Calu3 (cell line): ENCODE measurements at regions not wholly inside any gene's neighbourhood (a gene's known extent, or its start where the extent isn't known, plus 50 kb on each side); places are given as distances from the start of the nearest gene placed in this dataset.
"Not testable (repeated sequence)": the region's sequence is repeated elsewhere in the genome, so short reads cannot be mapped to it uniquely, and the experiment has no call there.

Experiments
- BruUV-seq: library from RNA; stranded (reverse); fragments of 400-500 nt; replicated peaks from 2 replicates; lab custom pipeline; 2021; lab: Mats Ljungman, UMichigan
- CTCF ChIA-PET: fragments of 300-600 bp; sonication (Branson Sonifier 250); formaldehyde crosslinking; loops from one replicate; lab custom pipeline; 2022; ENCODE audit warnings: antibody characterized with exemption; lab: Charles Lee
- DNase-seq: peaks from one replicate; pipeline ENCODE4 v3.0.0; 2022
- H3K27ac Mint-ChIP-seq: one replicate; pipeline ENCODE4 v1.8.0; 2022; ENCODE audit warnings: mixed read lengths; ENCODE audit not compliant: unreplicated experiment
- H3K27me3 Mint-ChIP-seq: one replicate; pipeline ENCODE4 v1.8.0; 2022; ENCODE audit warnings: mixed read lengths; ENCODE audit not compliant: unreplicated experiment
- H3K36me3 Mint-ChIP-seq: one replicate; pipeline ENCODE4 v1.8.0; 2022; ENCODE audit warnings: mild to moderate bottlenecking, moderate library complexity, mixed read lengths; ENCODE audit not compliant: insufficient read depth, unreplicated experiment
- H3K4me1 Mint-ChIP-seq: one replicate; pipeline ENCODE4 v1.8.0; 2022; ENCODE audit warnings: mild to moderate bottlenecking, low read depth, mixed read lengths; ENCODE audit not compliant: unreplicated experiment
- H3K4me3 Mint-ChIP-seq: one replicate; pipeline ENCODE4 v1.8.0; 2022; ENCODE audit warnings: mild to moderate bottlenecking, low read depth, moderate library complexity, mixed read lengths; ENCODE audit not compliant: unreplicated experiment
- H3K9me3 Mint-ChIP-seq: one replicate; pipeline ENCODE4 v1.8.0; 2022; ENCODE audit warnings: low read depth, mixed read lengths; ENCODE audit not compliant: unreplicated experiment
- CTCF ChIP-seq: fragments of 200-600 bp; IDR thresholded peaks from one replicate; pipeline ENCODE4 v1.8.0; 2022; ENCODE audit warnings: antibody characterized with exemption; ENCODE audit not compliant: unreplicated experiment
- intact Hi-C: fragments of 100-400 bp; cut with micrococcal nuclease; formaldehyde crosslinking; loops from one replicate; pipeline ENCODE4 v1.10.0; 2022; ENCODE audit not compliant: unreplicated experiment

- Mint-ChIP-seq H3K4me3 (no peak overlapping the region), H3K27ac (no peak overlapping the region), H3K27me3 (no peaks in the 10 kb centered on the region), H3K36me3 (no peaks in the 10 kb centered on the region), H3K9me3 (no peaks in the 10 kb centered on the region), H3K4me1 (no peaks in the 10 kb centered on the region)
- intact Hi-C loops, result no loop called here
- CTCF ChIA-PET, result no interaction called here
- DNase-seq, result no peak
- TF ChIP-seq CTCF, result no peak
- no TSS peak for BruUV-seq
These were observed 280.2 kb upstream of the ECI2 start for GRCh38 chr6:4415549-4415948.

DNA sequence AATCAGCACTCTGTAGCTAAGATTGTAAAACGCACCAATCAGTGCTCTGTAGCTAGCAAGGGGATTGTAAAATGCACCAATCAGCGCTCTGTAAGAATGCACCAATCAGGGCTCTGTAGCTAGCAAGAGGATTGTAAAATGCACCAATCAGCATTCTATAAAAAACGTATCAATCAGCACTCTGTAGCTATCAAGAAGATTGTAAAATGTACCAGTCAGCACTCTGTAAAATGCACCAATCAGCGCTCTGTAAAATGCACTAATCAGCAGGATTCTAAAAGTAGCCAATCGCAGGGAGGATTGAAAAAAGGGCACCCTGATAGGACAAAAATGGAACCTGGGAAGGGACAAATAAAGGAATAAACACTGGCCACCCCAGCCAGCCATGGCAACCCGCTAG lies 278.7 kb upstream of the ECI2 start:
- DNase-seq, H3K4me3 Mint-ChIP-seq, H3K27ac Mint-ChIP-seq, H3K27me3 Mint-ChIP-seq, H3K36me3 Mint-ChIP-seq, BruUV-seq, H3K9me3 Mint-ChIP-seq, H3K4me1 Mint-ChIP-seq, intact Hi-C loops, CTCF ChIA-PET: not testable (repeated sequence)

DNA sequence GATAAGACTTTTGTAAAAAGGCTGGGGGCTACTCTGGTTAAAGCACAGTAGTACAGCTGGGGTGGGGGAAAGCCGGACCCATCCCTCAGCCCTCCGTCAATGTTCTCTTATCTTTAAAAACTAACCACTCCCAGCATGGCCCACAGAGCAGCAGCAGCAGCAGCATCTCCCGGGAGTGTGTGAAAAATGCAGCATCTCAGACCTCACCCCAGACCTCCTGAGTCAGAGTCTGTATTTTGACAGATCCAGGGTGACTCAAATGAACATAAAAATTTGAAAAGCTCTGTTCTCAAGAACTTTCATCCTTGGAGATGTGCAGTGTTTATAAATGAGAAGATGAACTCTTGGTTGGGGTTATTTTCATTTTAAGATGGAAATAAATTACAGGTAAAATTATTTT lies 277.7 kb upstream of the ECI2 start:
- Mint-ChIP-seq H3K27ac (no peak overlapping the region), H3K4me3 (no peak overlapping the region), H3K4me1 (no peaks in the 10 kb centered on the region), H3K9me3 (peaks cover 3% of the 10 kb centered on the region), H3K36me3 (no peaks in the 10 kb centered on the region), H3K27me3 (no peaks in the 10 kb centered on the region)
- intact Hi-C loops, result no loop called here
- no peak for TF ChIP-seq CTCF
- BruUV-seq, result no TSS peak
- CTCF ChIA-PET, result no interaction called here
- no peak for DNase-seq

DNA sequence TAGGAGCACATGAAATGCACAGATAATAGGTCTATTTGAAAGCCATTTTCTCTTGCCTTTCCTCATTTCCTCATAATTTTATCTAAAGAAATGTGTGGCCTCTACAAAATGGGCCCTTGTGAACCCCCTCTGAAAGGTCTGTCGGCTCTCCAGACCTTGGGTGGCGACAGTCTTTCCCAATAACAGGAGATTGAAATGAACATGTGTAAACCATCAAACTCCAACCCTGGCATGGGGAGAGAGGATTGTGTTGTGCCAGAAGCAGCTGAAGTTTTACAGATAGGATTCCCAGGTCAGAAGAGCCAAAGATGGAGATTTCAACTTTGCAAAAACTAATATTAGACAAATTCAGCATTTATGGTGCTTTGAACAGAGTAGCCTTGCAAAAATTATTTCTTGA lies 277.1 kb upstream of the ECI2 start:
- no TSS peak for BruUV-seq

More for the DNA sequence above, 277.1 kb upstream of the ECI2 start:
- Mint-ChIP-seq H3K4me1 (no peaks in the 10 kb centered on the region), H3K36me3 (no peaks in the 10 kb centered on the region), H3K9me3 (peaks cover 3% of the 10 kb centered on the region), H3K4me3 (no peak overlapping the region), H3K27ac (no peak overlapping the region), H3K27me3 (no peaks in the 10 kb centered on the region)
- CTCF ChIA-PET, result no interaction called here
- intact Hi-C loops, result no loop called here
- DNase-seq, result no peak
- TF ChIP-seq CTCF, result no peak
